C4-2B (cell line): ENCODE measurements at regions not wholly inside any gene's neighbourhood (a gene's known extent, or its start where the extent isn't known, plus 50 kb on each side); places are given as distances from the start of the nearest gene placed in this dataset.

ENCODE experiments used
- H3K27ac ChIP-seq: fragments of 450-650 bp; 2 replicates; pipeline ENCODE4 v1.5.1; 2017
- CTCF ChIP-seq: fragments of 450-650 bp; conservative IDR thresholded peaks from 2 replicates; pipeline ENCODE4 v1.5.1; 2017; ENCODE audit warnings: mild to moderate bottlenecking
- ZFX ChIP-seq: fragments of 450-650 bp; IDR thresholded peaks from 2 replicates; pipeline ENCODE4 v1.6.1; 2017

GRCh38 chr11:33557201-33557600 is 143.4 kb downstream of the C11orf91 start:
- no peak for TF ChIP-seq ZFX
- TF ChIP-seq CTCF: no peak
- H3K27ac ChIP-seq: no peak overlapping the region

GRCh38 chr11:33554219-33554618 is 146.4 kb downstream of the C11orf91 start:
- TF ChIP-seq ZFX (no peak), CTCF (no peak)
- no peak overlapping the region for H3K27ac ChIP-seq

- TF ChIP-seq ZFX (no peak), CTCF (no peak)
- H3K27ac ChIP-seq: no peak overlapping the region
Observed at GRCh38 chr11:33553486-33553885, 147.1 kb downstream of the C11orf91 start.

GRCh38 chr11:33552756-33553155 is 147.9 kb downstream of the C11orf91 start:
- TF ChIP-seq ZFX (no peak), CTCF (no peak)
- no peak overlapping the region for H3K27ac ChIP-seq

- no peak overlapping the region for H3K27ac ChIP-seq
- TF ChIP-seq ZFX (no peak), CTCF (no peak)
Observed at GRCh38 chr11:33551051-33551450, 149.6 kb downstream of the C11orf91 start.

GRCh38 chr11:33549483-33549882 is 151.1 kb downstream of the C11orf91 start:
- TF ChIP-seq CTCF (no peak), ZFX (no peak)
- no peak overlapping the region for H3K27ac ChIP-seq

GRCh38 chr11:33545931-33546330 is 154.7 kb downstream of the C11orf91 start:
- TF ChIP-seq CTCF: no peak
- no peak overlapping the region for H3K27ac ChIP-seq
